AG04449 (cell line): ENCODE measurements at regions not wholly inside any gene's neighbourhood (a gene's known extent, or its start where the extent isn't known, plus 50 kb on each side); places are given as distances from the start of the nearest gene placed in this dataset.
"Not testable (repeated sequence)": the region's sequence is repeated elsewhere in the genome, so short reads cannot be mapped to it uniquely, and the experiment has no call there.

ENCODE experiments used
- CTCF ChIA-PET: fragments of 350-600 bp; formaldehyde crosslinking; extraction: SDS; loops from one replicate; lab custom pipeline; 2021; ENCODE audit warnings: antibody characterized with exemption; lab: Yijun Ruan, JAX
- POLR2A ChIA-PET: fragments of 400-600, 350-600 bp; formaldehyde crosslinking; extraction: SDS; loops from one replicate; lab custom pipeline; 2020; ENCODE audit warnings: antibody characterized with exemption, inconsistent platforms; lab: Yijun Ruan, JAX
- DNase-seq: peaks from one replicate; pipeline ENCODE4 v3.0.0-alpha.2; 2010; ENCODE audit warnings: low read depth, low spot score
- H3K4me3 ChIP-seq: 2 replicates; pipeline ENCODE4 v1.5.1; 2011; ENCODE audit warnings: low read depth, mild to moderate bottlenecking, control low read depth, low read length
- TF ChIP-seq, protein P1 (sequence below): IDR thresholded peaks from one replicate; pipeline ENCODE4 v1.5.1; 2011; ENCODE audit warnings: mild to moderate bottlenecking, moderate library complexity, low read length, control low read depth, inconsistent platforms; ENCODE audit not compliant: insufficient read depth; ENCODE audit errors: missing control alignments

- H3K4me3 ChIP-seq, CTCF ChIA-PET, POLR2A ChIA-PET, DNase-seq: not testable (repeated sequence)
Measured at GRCh38 chr17:18546514-18547398, 70.2 kb downstream of the LGALS9C start.

DNA sequence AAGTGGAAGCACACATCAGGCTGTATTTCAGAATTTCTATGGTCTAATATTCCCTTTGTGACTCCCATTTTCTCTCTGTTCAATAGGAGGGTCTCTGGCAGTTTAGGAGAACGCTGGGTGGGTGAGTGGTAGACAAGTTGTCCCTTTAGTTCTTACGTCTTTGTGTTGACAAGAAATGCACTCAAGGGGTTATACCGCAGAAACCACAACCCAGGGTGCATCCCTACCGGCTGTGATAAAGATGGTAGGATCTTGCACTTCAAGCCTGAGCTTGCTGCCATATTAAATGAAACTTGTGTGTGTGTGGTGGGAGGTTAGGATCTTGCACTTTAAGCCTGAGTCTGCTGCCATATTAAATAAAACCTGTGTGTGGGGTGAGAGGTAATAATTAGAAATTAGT lies 80.5 kb downstream of the LGALS9C start:
- DNase-seq, H3K4me3 ChIP-seq, POLR2A ChIA-PET, CTCF ChIA-PET: not testable (repeated sequence)

DNA sequence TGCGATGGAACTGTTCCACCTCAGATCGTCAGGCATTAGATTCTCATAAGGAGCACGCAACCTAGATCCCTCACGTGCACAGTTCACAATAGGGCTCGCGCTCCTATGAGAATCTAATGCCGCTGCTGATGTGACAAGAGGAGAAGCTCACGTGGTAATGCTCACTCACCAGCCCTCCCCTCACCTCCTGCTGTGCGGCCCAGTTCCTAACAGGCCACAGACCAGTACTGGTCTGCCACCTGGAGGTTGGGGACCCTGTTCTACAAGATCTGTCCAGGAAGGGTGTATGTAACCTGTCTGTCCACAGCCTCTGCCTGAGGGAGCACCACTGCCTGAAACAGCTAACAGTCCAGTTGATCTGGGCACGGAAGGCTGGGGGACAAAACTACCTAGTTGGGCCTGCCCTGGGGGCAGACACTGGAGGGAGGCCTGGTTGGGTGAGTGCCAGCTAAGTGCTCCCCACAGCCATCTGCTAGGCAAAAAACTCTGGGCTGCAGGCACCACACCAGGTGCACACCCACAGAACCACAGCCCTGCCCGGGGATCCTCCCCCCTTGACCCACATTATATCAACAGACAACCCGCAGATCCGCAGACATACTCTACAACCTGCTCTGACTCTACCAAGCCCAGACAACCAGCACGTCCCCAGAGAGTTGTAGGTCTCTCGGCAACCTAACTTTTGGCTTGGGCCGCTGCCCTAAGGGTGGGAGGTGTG lies 80.7 kb downstream of the TBC1D28 start:
- H3K4me3 ChIP-seq, POLR2A ChIA-PET, DNase-seq, CTCF ChIA-PET: not testable (repeated sequence)

GRCh38 chr17:18564099-18564448 lies 80.1 kb downstream of the TBC1D28 start:
- H3K4me3 ChIP-seq, POLR2A ChIA-PET: not testable (repeated sequence)

DNA sequence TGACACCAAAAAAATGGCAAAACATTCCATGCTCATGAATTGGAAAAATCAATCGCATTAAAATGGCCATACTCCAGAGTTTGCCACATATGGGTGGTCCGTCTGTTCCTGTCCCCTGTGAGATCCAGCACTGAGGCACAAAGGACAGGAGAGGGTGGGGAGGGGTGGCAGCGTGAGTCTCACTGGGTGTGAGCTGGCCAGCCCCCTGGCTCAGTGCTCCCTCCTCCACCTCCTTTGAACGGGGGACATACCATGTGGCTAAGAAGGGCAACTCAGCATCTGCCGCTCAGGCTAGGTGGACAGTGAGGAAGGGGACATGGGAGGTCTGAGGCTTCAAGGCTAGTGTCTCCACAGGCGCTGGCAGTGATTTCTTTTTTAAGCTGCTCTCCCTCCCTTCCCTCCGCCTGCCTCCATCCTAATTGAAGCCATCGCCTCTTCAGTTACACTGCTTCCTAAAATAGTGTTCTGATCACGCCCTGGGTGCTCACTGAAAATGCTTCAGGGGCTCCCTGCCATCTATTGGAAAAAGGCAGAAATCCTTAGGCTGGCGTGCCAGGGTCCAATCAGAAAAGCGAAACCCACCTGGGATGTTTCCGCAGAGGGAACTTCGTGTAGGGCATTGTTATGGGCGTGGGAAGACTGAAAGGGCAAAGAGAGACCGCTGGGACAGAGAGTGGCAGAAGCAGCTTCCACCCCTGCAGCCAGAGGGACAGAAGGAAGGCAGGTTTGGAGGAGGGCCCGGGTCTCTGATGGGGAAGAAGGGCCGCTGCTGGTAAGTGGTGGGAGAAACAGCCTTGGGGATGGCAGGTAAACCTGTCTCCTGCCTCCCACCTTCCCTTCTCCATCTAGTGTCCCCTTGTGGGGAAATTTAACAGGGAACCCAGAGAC lies 75.8 kb downstream of the TBC1D28 start:
- H3K4me3 ChIP-seq, POLR2A ChIA-PET, DNase-seq, CTCF ChIA-PET: not testable (repeated sequence)

More at GRCh38 chr17:18564099-18564448, 80.1 kb downstream of the TBC1D28 start:
- CTCF ChIA-PET, DNase-seq: not testable (repeated sequence)
- TF ChIP-seq, protein P1, sequence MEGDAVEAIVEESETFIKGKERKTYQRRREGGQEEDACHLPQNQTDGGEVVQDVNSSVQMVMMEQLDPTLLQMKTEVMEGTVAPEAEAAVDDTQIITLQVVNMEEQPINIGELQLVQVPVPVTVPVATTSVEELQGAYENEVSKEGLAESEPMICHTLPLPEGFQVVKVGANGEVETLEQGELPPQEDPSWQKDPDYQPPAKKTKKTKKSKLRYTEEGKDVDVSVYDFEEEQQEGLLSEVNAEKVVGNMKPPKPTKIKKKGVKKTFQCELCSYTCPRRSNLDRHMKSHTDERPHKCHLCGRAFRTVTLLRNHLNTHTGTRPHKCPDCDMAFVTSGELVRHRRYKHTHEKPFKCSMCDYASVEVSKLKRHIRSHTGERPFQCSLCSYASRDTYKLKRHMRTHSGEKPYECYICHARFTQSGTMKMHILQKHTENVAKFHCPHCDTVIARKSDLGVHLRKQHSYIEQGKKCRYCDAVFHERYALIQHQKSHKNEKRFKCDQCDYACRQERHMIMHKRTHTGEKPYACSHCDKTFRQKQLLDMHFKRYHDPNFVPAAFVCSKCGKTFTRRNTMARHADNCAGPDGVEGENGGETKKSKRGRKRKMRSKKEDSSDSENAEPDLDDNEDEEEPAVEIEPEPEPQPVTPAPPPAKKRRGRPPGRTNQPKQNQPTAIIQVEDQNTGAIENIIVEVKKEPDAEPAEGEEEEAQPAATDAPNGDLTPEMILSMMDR, result peak; percentile 35

GRCh38 chr17:18569489-18569913 lies 74.7 kb downstream of the TBC1D28 start:
- DNase-seq, H3K4me3 ChIP-seq, CTCF ChIA-PET, POLR2A ChIA-PET: not testable (repeated sequence)

DNA sequence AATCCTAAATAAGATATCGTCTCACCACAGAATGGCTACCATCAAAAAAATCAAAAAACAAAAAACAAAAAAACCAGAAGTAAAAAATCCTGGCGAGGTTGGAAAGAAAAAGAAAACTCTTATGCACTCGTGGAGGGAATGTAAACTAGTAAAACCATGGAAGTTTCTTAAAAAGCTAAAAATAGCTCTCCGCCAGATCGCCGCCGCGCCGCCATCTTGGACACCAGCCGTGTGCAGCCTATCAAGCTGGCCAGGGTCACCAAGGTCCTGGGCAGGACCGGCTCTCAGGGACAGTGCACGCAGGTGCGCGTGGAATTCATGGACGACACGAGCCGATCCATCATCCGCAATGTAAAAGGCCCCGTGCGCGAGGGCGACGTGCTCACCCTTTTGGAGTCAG lies 71.7 kb downstream of the TBC1D28 start:
- CTCF ChIA-PET, POLR2A ChIA-PET, H3K4me3 ChIP-seq, DNase-seq: not testable (repeated sequence)

DNA sequence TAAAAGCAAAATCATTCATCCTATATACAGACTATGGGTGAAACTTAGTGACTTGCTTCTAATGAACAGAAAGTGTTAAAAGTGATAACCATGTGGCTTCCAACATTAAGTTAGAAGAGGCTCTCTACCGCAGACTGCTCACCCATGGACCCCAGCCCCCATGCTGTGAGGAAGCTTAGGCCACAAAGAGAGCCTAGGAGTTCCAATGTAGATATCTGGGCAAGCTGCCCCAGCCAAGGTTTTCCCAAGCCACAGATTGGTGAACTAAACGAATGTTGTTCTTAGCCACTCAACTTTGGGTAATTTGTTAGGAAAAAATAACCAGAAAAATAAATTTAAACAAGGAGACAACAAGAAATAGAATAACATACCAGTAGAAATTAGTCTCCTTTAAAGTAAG lies 70.1 kb downstream of the TBC1D28 start:
- POLR2A ChIA-PET, DNase-seq, CTCF ChIA-PET, H3K4me3 ChIP-seq: not testable (repeated sequence)
